Peyer's patch (tissue), 4 donors: ENCODE measurements at regions not wholly inside any gene's neighbourhood (a gene's known extent, or its start where the extent isn't known, plus 50 kb on each side); places are given as distances from the start of the nearest gene placed in this dataset.

Experiments
- POLR2A ChIP-seq, 2 donors: fragments of 450-650 bp; IDR thresholded peaks; one replicate each; pipeline ENCODE4 v1.5.1; 2017; ENCODE audit warnings: antibody characterized with exemption in 2 of 2, mild to moderate bottlenecking in 2 of 2, moderate library complexity in 2 of 2
- TF ChIP-seq, protein P1 (sequence below), 6 experiments: fragments of 450-650 bp in 4 of 6; fragments of 200-600 bp in 2 of 6; sonication (generic) in 1 of 6; IDR thresholded peaks; one replicate each; pipeline ENCODE4 v1.5.1; 2017 to 2019; ENCODE audit warnings: antibody characterized with exemption in 6 of 6, mild to moderate bottlenecking in 3 of 6, moderate library complexity in 1 of 6

DNA sequence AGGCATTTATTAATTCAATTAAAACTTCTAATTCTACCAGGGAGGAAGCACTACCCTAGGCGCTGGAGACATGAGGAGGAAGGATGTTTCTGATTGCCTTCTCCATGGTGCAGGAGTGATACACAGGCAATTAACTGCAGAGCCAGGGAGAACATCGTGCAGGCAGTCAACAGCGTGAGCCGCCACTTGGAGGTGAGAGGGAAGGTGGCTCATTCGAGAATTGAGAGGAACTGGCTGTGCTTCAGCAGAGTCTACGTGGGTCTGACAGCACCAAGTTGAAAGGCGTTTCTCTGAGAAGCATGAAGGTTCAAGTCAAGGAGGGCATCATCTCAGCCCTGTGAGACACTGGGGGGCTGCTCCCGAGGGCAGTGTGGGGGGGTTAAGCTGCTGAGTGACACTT is 388.7 kb upstream of the MYT1L start:
- TF ChIP-seq, protein P1, sequence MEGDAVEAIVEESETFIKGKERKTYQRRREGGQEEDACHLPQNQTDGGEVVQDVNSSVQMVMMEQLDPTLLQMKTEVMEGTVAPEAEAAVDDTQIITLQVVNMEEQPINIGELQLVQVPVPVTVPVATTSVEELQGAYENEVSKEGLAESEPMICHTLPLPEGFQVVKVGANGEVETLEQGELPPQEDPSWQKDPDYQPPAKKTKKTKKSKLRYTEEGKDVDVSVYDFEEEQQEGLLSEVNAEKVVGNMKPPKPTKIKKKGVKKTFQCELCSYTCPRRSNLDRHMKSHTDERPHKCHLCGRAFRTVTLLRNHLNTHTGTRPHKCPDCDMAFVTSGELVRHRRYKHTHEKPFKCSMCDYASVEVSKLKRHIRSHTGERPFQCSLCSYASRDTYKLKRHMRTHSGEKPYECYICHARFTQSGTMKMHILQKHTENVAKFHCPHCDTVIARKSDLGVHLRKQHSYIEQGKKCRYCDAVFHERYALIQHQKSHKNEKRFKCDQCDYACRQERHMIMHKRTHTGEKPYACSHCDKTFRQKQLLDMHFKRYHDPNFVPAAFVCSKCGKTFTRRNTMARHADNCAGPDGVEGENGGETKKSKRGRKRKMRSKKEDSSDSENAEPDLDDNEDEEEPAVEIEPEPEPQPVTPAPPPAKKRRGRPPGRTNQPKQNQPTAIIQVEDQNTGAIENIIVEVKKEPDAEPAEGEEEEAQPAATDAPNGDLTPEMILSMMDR (IDR thresholded peaks at IDR 0.05) = no peak
- no peak for TF ChIP-seq POLR2A (IDR thresholded peaks at IDR 0.05)
